Panc1 (cell line): ENCODE measurements at regions not wholly inside any gene's neighbourhood (a gene's known extent, or its start where the extent isn't known, plus 50 kb on each side); places are given as distances from the start of the nearest gene placed in this dataset.

Experiments
- ATAC-seq: fragments of 200-7000 bp; cut with Tn5 transposase; 2 replicates; pipeline ENCODE4 v1.9.1; 2020; ENCODE audit warnings: mild to moderate bottlenecking, moderate library complexity
- BruUV-seq: library from RNA; stranded (reverse); fragments of 400-500 nt; replicated peaks from 2 replicates; lab custom pipeline; 2021; lab: Mats Ljungman, UMichigan
- CTCF ChIA-PET: fragments of 300-600 bp; sonication (Branson Sonifier 250); formaldehyde crosslinking; loops from one replicate; lab custom pipeline; 2022; ENCODE audit warnings: antibody characterized with exemption; lab: Charles Lee
- POLR2A ChIA-PET: fragments of 300-600 bp; sonication (Branson Sonifier 250); formaldehyde crosslinking; loops from one replicate; lab custom pipeline; 2022; ENCODE audit warnings: antibody characterized with exemption; lab: Charles Lee
- DNase-seq: peaks from one replicate; pipeline ENCODE4 v3.0.0-alpha.2; 2010; ENCODE audit warnings: low read depth, low spot score
- H3K27ac ChIP-seq: 2 replicates; pipeline ENCODE4 v1.5.1; 2011; ENCODE audit warnings: mild to moderate bottlenecking, low read length, inconsistent platforms
- H3K27me3 ChIP-seq: fragments of 200-500 bp; sonication (Bioruptor generic); 2 replicates; pipeline ENCODE4 v1.6.0; 2014; ENCODE audit warnings: low read length, inconsistent platforms; ENCODE audit not compliant: control insufficient read depth, insufficient read depth
- H3K36me3 ChIP-seq: fragments of 200-500 bp; sonication (Bioruptor generic); 2 replicates; pipeline ENCODE4 v1.5.1; 2014; ENCODE audit warnings: inconsistent platforms, mild to moderate bottlenecking, low read length, moderate library complexity; ENCODE audit not compliant: control insufficient read depth, insufficient read depth
- H3K4me1 ChIP-seq: 2 replicates; pipeline ENCODE4 v1.5.1; 2011; ENCODE audit warnings: inconsistent platforms, mild to moderate bottlenecking, low read length, moderate library complexity; ENCODE audit not compliant: control insufficient read depth, insufficient read depth
- H3K4me3 ChIP-seq, 2 experiments: 2 replicates each; pipeline ENCODE4 v1.5.1; 2011 to 2012; ENCODE audit warnings: low read depth in 2 of 2, low read length in 2 of 2, mild to moderate bottlenecking in 2 of 2, inconsistent platforms in 1 of 2, moderate library complexity in 1 of 2
- H3K9me3 ChIP-seq: fragments of 200-500 bp; sonication (Bioruptor generic); 2 replicates; pipeline ENCODE4 v1.5.1; 2014; ENCODE audit warnings: low read depth, mild to moderate bottlenecking, inconsistent platforms, low read length, moderate library complexity; ENCODE audit not compliant: control insufficient read depth, insufficient read depth
- POLR2AphosphoS5 ChIP-seq: IDR thresholded peaks from 2 replicates; pipeline ENCODE4 v1.6.1; 2012; ENCODE audit warnings: mild to moderate bottlenecking, low read depth, low read length, moderate library complexity
- REST ChIP-seq, 2 experiments: IDR thresholded peaks; 2 replicates each; pipeline ENCODE4 v1.6.1; 2011 to 2012; ENCODE audit warnings: low read depth in 2 of 2, control low read depth in 1 of 2, low read length in 1 of 2, mild to moderate bottlenecking in 1 of 2, moderate library complexity in 1 of 2; ENCODE audit not compliant: insufficient read depth in 1 of 2
- SIN3A ChIP-seq: IDR thresholded peaks from 2 replicates; pipeline ENCODE4 v1.6.1; 2012; ENCODE audit warnings: low read depth, mild to moderate bottlenecking, low read length, moderate library complexity, borderline replicate concordance; ENCODE audit not compliant: insufficient read depth
- TCF7L2 ChIP-seq: IDR thresholded peaks from 2 replicates; pipeline ENCODE4 v1.6.1; 2011; ENCODE audit warnings: mild to moderate bottlenecking, low read depth, low read length, inconsistent platforms
- in situ Hi-C: cut with HindIII; loops from 2 replicates; pipeline ENCODE4 v1.10.0; 2016; ENCODE audit warnings: low sequenced_read_pairs, low pct_unique_long_range_greater_than_20kb
- intact Hi-C: fragments of 100-400 bp; cut with micrococcal nuclease; formaldehyde crosslinking; loops from one replicate; pipeline ENCODE4 v1.10.0; 2022; ENCODE audit not compliant: unreplicated experiment
- TF ChIP-seq, protein P1 (sequence below): fragments of 450-650 bp; IDR thresholded peaks from 2 replicates; pipeline ENCODE4 v1.5.1; 2017; ENCODE audit warnings: mild to moderate bottlenecking

DNA sequence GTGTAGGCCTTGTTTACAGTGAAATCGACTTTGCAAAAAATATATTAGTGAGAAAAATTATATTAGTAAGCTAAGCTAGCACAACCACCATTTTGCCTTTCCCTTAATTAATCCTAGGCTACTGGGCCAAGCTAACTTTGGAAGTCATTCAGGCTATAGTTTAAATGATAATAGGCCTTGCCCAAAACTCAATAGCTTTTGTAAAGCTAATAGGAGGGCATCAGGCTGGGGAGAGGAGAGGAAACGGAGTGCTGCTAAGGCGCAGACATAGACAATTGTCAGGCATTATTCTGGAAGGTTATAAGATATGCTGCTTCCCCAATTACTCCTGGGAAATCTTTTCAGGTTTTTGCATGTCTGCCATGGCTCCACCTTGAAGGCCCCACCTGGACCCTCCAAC lies 1286.0 kb downstream of the NSUN3 start:
- no peaks in the 10 kb centered on the region for H3K9me3 ChIP-seq
- DNase-seq (no peak), ATAC-seq (no peak)
- no peak overlapping the region for H3K4me3 ChIP-seq
- no TSS peak for BruUV-seq
- in situ Hi-C loops (no loop called here), intact Hi-C loops (no loop called here)
- no peaks in the 10 kb centered on the region for H3K36me3 ChIP-seq
- H3K27ac ChIP-seq: no peak overlapping the region
- H3K27me3 ChIP-seq: no peaks in the 10 kb centered on the region
- H3K4me1 ChIP-seq: no peaks in the 10 kb centered on the region
- POLR2A ChIA-PET: interaction anchor here (0.6 kb wide), 1 partner anchor 39 kb away, joined by 5 read pairs; no protein-coding TSS in a partner anchor
- no peak for TF ChIP-seq SIN3A
- no peak for TF ChIP-seq TCF7L2
- TF ChIP-seq POLR2AphosphoS5: no peak
- no peak for TF ChIP-seq REST (IDR thresholded peaks at IDR 0.05; ENCODE audit: insufficient read depth in 1 of 2, low read depth in 2 of 2, low read length in 1 of 2)
- TF ChIP-seq, protein P1, sequence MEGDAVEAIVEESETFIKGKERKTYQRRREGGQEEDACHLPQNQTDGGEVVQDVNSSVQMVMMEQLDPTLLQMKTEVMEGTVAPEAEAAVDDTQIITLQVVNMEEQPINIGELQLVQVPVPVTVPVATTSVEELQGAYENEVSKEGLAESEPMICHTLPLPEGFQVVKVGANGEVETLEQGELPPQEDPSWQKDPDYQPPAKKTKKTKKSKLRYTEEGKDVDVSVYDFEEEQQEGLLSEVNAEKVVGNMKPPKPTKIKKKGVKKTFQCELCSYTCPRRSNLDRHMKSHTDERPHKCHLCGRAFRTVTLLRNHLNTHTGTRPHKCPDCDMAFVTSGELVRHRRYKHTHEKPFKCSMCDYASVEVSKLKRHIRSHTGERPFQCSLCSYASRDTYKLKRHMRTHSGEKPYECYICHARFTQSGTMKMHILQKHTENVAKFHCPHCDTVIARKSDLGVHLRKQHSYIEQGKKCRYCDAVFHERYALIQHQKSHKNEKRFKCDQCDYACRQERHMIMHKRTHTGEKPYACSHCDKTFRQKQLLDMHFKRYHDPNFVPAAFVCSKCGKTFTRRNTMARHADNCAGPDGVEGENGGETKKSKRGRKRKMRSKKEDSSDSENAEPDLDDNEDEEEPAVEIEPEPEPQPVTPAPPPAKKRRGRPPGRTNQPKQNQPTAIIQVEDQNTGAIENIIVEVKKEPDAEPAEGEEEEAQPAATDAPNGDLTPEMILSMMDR: no peak
- CTCF ChIA-PET: no interaction called here

- no peak overlapping the region for H3K27ac ChIP-seq
- H3K27me3 ChIP-seq: no peaks in the 10 kb centered on the region
- no peak for TF ChIP-seq SIN3A
- TF ChIP-seq TCF7L2: no peak
- TF ChIP-seq, protein P1: no peak
- no peak for TF ChIP-seq REST (IDR thresholded peaks at IDR 0.05; ENCODE audit: insufficient read depth in 1 of 2, low read depth in 2 of 2, low read length in 1 of 2)
- no peak for TF ChIP-seq POLR2AphosphoS5
- ChIA-PET POLR2A (no interaction called here), CTCF (no interaction called here)
- no peaks in the 10 kb centered on the region for H3K4me1 ChIP-seq
- in situ Hi-C loops: no loop called here
- H3K4me3 ChIP-seq: no peak overlapping the region
- H3K36me3 ChIP-seq: no peaks in the 10 kb centered on the region
- ATAC-seq: no peak
- H3K9me3 ChIP-seq: no peaks in the 10 kb centered on the region
- intact Hi-C loops: no loop called here
- no TSS peak for BruUV-seq
- DNase-seq: no peak
Observed at GRCh38 chr3:95350049-95350448, 1287.2 kb downstream of the NSUN3 start.
